Keratinocyte (primary cell): ENCODE measurements at regions not wholly inside any gene's neighbourhood (a gene's known extent, or its start where the extent isn't known, plus 50 kb on each side); places are given as distances from the start of the nearest gene placed in this dataset.

ENCODE experiments used
- CTCF ChIP-seq, 3 experiments: IDR thresholded peaks in 1 of 3; conservative IDR thresholded peaks in 1 of 3; optimal IDR thresholded peaks in 1 of 3; 2 replicates in 2 of 3; 3 replicates in 1 of 3; pipeline versions ENCODE3 to v1.5.1; 2011; ENCODE audit warnings: low read length in 3 of 3, mild to moderate bottlenecking in 3 of 3, moderate library complexity in 2 of 3, control low read depth in 1 of 3, inconsistent platforms in 1 of 3; ENCODE audit not compliant: insufficient read depth in 2 of 3; ENCODE audit errors: extremely low read depth in 1 of 3
- EZH2 ChIP-seq: IDR thresholded peaks from one replicate; pipeline ENCODE4 v1.6.1; 2012; ENCODE audit warnings: inconsistent platforms, mild to moderate bottlenecking, low read length, moderate library complexity

GRCh38 chr5:126355940-126356339 lies 67.3 kb upstream of the GRAMD2B start:
- TF ChIP-seq CTCF (optimal IDR thresholded peaks at IDR 0.05 in 1 of 3, IDR thresholded peaks at IDR 0.05 in 1 of 3, conservative IDR thresholded peaks at IDR 0.05 in 1 of 3; ENCODE audit: extremely low read depth in 1 of 3, insufficient read depth in 2 of 3, low read length in 3 of 3) (no peak), EZH2 (no peak)
